K562 (cell line): ENCODE measurements at regions not wholly inside any gene's neighbourhood (a gene's known extent, or its start where the extent isn't known, plus 50 kb on each side); places are given as distances from the start of the nearest gene placed in this dataset.
A peak's percentile ranks its signal among the peaks of the same experiment; 100 is the strongest.

ENCODE experiments used
- ATAC-seq: fragments of 200-7000 bp; cut with Tn5 transposase; 3 replicates; pipeline ENCODE4 v1.9.1; 2020; ENCODE audit warnings: moderate library complexity
- BruUV-seq: library from RNA; stranded (reverse); fragments of 400-500 nt; replicated peaks from 2 replicates; lab custom pipeline; 2021; lab: Mats Ljungman, UMichigan
- CTCF ChIA-PET: fragments of 300-600 bp; formaldehyde crosslinking; extraction: SDS; loops from one replicate; lab custom pipeline; 2021; ENCODE audit warnings: low intra/inter-chr PET ratio; lab: Yijun Ruan, JAX
- POLR2A ChIA-PET: fragments of 300-600, 350-650 bp; sonication (Branson Sonifier 250); formaldehyde crosslinking; extraction: SDS; loops from one replicate; lab custom pipeline; 2021; ENCODE audit warnings: antibody characterized with exemption, inconsistent platforms; lab: Yijun Ruan, JAX
- DNase-seq, 4 experiments: peaks; one replicate each; pipeline versions ENCODE4 v3.0.0 to v3.0.0-alpha.2; 2011 to 2018; ENCODE audit warnings: low spot score in 3 of 4, mixed read lengths in 3 of 4; ENCODE audit errors: extremely low read depth in 1 of 4
- FAIRE-seq: peaks from 2 replicates; lab custom pipeline; 2011; peaks lifted over from hg19 to GRCh38; lab: Jason Lieb, UNC
- H2AFZ ChIP-seq: 2 replicates; pipeline ENCODE4 v1.6.0; 2011; ENCODE audit warnings: low read depth, low read length, control low read depth, inconsistent platforms
- H3K27ac ChIP-seq: fragments of 200-600 bp; 3 replicates; pipeline ENCODE4 v1.8.0; 2011; ENCODE audit warnings: low read depth, mild to moderate bottlenecking, control low read depth, inconsistent platforms, low read length, moderate library complexity, mixed read lengths; ENCODE audit errors: extremely low read depth
- H3K27me3 ChIP-seq, 2 experiments: fragments of 300-600 bp in 1 of 2; 2 replicates in 1 of 2; 3 replicates in 1 of 2; pipeline versions ENCODE4 v1.6.0 to v1.8.0; 2011; ENCODE audit warnings: inconsistent platforms in 2 of 2, low read length in 2 of 2, mild to moderate bottlenecking in 1 of 2, mixed read lengths in 1 of 2, moderate library complexity in 1 of 2; ENCODE audit not compliant: control insufficient read depth in 2 of 2, insufficient read depth in 2 of 2
- H3K36me3 ChIP-seq: fragments of 300-600 bp; 3 replicates; pipeline ENCODE4 v1.8.0; 2011; ENCODE audit warnings: mild to moderate bottlenecking, low read length, inconsistent platforms; ENCODE audit not compliant: control insufficient read depth, insufficient read depth
- H3K4me1 ChIP-seq, 2 experiments: fragments of 200-600 bp in 1 of 2; replicated peaks in 1 of 2; 2 replicates in 1 of 2; 3 replicates in 1 of 2; pipeline versions ENCODE4 v1.5.1 to v1.8.0; 2011; ENCODE audit warnings: inconsistent platforms in 2 of 2, low read length in 2 of 2, mild to moderate bottlenecking in 1 of 2, mixed read lengths in 1 of 2, moderate library complexity in 1 of 2; ENCODE audit not compliant: control insufficient read depth in 2 of 2, insufficient read depth in 2 of 2
- H3K4me2 ChIP-seq: 2 replicates; pipeline ENCODE4 v1.6.1; 2011; ENCODE audit warnings: low read length, control low read depth, inconsistent platforms, mixed read lengths; ENCODE audit not compliant: insufficient read depth
- H3K4me3 ChIP-seq: fragments of 200-600 bp; sonication (generic), shearing (Covaris generic); 2 replicates; pipeline ENCODE4 v1.5.1; 2016; ENCODE audit warnings: control low read depth, inconsistent platforms
- H3K79me2 ChIP-seq: fragments of 200-600 bp; 3 replicates; pipeline ENCODE4 v1.8.0; 2011; ENCODE audit warnings: low read length, inconsistent platforms; ENCODE audit not compliant: control insufficient read depth, insufficient read depth
- H3K9ac ChIP-seq, 2 experiments: 2 replicates each; pipeline versions ENCODE4 v1.6.0 to v1.6.1; 2011; ENCODE audit warnings: low read depth in 2 of 2, low read length in 2 of 2, control low read depth in 1 of 2, inconsistent platforms in 1 of 2, mild to moderate bottlenecking in 1 of 2, mixed read lengths in 1 of 2; ENCODE audit not compliant: insufficient read depth in 1 of 2
- H3K9me1 ChIP-seq: one replicate; pipeline ENCODE4 v1.6.0; 2011; ENCODE audit warnings: inconsistent platforms, mild to moderate bottlenecking, low read length, moderate library complexity; ENCODE audit not compliant: control insufficient read depth, insufficient read depth
- H3K9me3 ChIP-seq: replicated peaks from 2 replicates; pipeline ENCODE4 v1.5.1; 2011; ENCODE audit warnings: low read depth, low read length, inconsistent platforms; ENCODE audit not compliant: control insufficient read depth, insufficient read depth
- H4K20me1 ChIP-seq: replicated peaks from 2 replicates; pipeline ENCODE4 v1.6.1; 2011; ENCODE audit warnings: low read length, inconsistent platforms, mixed read lengths; ENCODE audit not compliant: control insufficient read depth, insufficient read depth
- BMI1 ChIP-seq: fragments of 150-350 bp; IDR thresholded peaks from 2 replicates; pipeline ENCODE4 v1.6.1; 2014; ENCODE audit warnings: low read length
- CEBPB ChIP-seq: fragments of 450-650 bp; IDR thresholded peaks from 2 replicates; pipeline ENCODE4 v1.6.1; 2016; ENCODE audit warnings: missing genetic modification characterization, missing compliant biosample characterization
- DPF2 ChIP-seq: fragments of 450-650 bp; IDR thresholded peaks from 2 replicates; pipeline ENCODE4 v1.6.1; 2016
- EWSR1 ChIP-seq: fragments of 450-650 bp; IDR thresholded peaks from 2 replicates; pipeline ENCODE4 v1.6.1; 2018; ENCODE audit warnings: borderline replicate concordance, mild to moderate bottlenecking, low read depth, moderate library complexity; ENCODE audit not compliant: partially characterized antibody
- FOXA1 ChIP-seq: fragments of 450-650 bp; IDR thresholded peaks from 2 replicates; pipeline ENCODE4 v1.6.1; 2016; ENCODE audit warnings: mild to moderate bottlenecking, borderline replicate concordance
- NR2F6 ChIP-seq: fragments of 450-650 bp; formaldehyde crosslinking; IDR thresholded peaks from 2 replicates; pipeline ENCODE4 v1.4.0; 2020; ENCODE audit warnings: mild to moderate bottlenecking
- WGBS: fragments of 100-300 bp; shearing (Covaris generic); methylation state at CpG from one replicate; pipeline ENCODE4 v1.1.6; 2016; ENCODE audit warnings: low coverage, mixed read lengths; ENCODE audit not compliant: insufficient coverage; ENCODE audit errors: missing lambda C conversion rate; 5-methylcytosine and 5-hydroxymethylcytosine counted together
- in situ Hi-C: fragments of 300-500 bp; cut with MboI; formaldehyde crosslinking; loops from 4 replicates; pipeline ENCODE4 v1.15.0; 2018; ENCODE audit warnings: inconsistent platforms, mixed read lengths
- intact Hi-C: fragments of 100-400 bp; cut with micrococcal nuclease; formaldehyde crosslinking; loops from 2 replicates; pipeline ENCODE4 v1.14.2; 2022
- TF ChIP-seq, protein P1 (sequence below), 3 experiments: fragments of 200-800 bp in 1 of 3; fragments of 250-450 bp in 1 of 3; fragments of 450-650 bp in 1 of 3; sonication (Bioruptor Pico) in 1 of 3; sonication (Bioruptor generic) in 1 of 3; formaldehyde crosslinking in 1 of 3; IDR thresholded peaks; 2 replicates each; pipeline versions ENCODE4 v1.6.1 to v1.8.0; 2016 to 2022; ENCODE audit warnings: mild to moderate bottlenecking in 2 of 3, missing genetic modification characterization in 2 of 3, missing compliant biosample characterization in 1 of 3, moderate library complexity in 1 of 3
- TF ChIP-seq, protein P2 (sequence below), 2 experiments: fragments of 200-800 bp in 1 of 2; sonication (Bioruptor generic) in 1 of 2; sonication (generic) in 1 of 2; formaldehyde crosslinking in 1 of 2; IDR thresholded peaks in 1 of 2; conservative IDR thresholded peaks in 1 of 2; 2 replicates each; pipeline versions ENCODE4 v1.5.0 to v1.6.1; 2016 to 2020; ENCODE audit warnings: missing compliant biosample characterization in 1 of 2, missing genetic modification characterization in 1 of 2, missing genetic modification reagents in 1 of 2
- TF ChIP-seq, protein P3 (sequence below): fragments of 450-650 bp; IDR thresholded peaks from 2 replicates; pipeline ENCODE4 v1.6.1; 2018; ENCODE audit not compliant: partially characterized antibody
- TF ChIP-seq, protein P4 (sequence below): fragments of 450-650 bp; formaldehyde crosslinking; IDR thresholded peaks from 2 replicates; pipeline ENCODE4 v1.4.0; 2022; ENCODE audit warnings: missing genetic modification characterization

DNA sequence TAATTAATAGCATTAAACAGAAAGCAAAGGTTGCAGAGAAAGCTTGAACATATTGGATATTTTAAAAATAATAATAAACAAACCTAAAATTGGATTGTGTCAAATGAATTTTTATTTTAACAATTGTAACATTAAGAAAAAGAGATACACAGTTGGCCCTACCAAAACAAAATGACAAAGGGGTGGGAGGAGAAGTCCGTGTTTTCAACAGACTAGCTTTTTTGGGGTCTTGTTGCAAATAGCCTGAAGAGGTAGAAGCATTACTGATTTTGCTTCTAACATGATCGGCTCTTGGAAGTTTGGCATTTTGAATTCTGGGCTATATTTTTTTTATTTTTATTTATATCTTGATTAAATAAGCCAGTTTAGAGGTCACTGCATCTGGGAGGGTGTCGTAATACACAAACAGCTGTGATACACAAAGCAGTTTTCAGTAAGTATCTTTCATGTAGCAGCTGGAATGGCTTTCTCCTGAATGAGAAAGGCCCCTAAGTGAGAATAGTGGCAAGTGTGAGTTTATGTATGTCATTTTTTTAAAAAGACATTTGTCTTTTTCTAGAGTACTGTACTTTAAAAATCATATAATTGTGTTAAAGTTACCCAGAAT, 85.5 kb upstream of the ZNF217 start:
- Histone ChIP-seq H3K4me2 (no peak overlapping the region), H3K27me3 (no peaks in the 10 kb centered on the region), H3K9ac (peak overlapping the region in 1 of 2 experiments; percentile 66; a peak in 2 of 4 replicates), H3K4me3 (no peak overlapping the region), H3K9me1 (no peaks in the 10 kb centered on the region), H2AFZ (peak overlapping the region; percentile 98), H3K27ac (peak overlapping the region; percentile 82; the same call in 2 of the 3 replicates), H3K79me2 (no peaks in the 10 kb centered on the region), H3K36me3 (no peaks in the 10 kb centered on the region), H3K4me1 (peaks cover 8 to 24% of the 10 kb centered on the region in 2 experiments), H3K9me3 (no peaks in the 10 kb centered on the region), H4K20me1 (no peaks in the 10 kb centered on the region)
- peak; percentile 24; the same call in 2 of the 3 replicates for ATAC-seq
- peak in 1 of 4 experiments; percentile 25 for DNase-seq
- CTCF ChIA-PET: interaction anchor here (0.6 kb wide), 1 partner anchor 22 kb away, joined by 5 read pairs; no protein-coding TSS in a partner anchor
- in situ Hi-C loops: no loop called here
- BruUV-seq: no TSS peak
- FAIRE-seq: no peak
- intact Hi-C loops: loop anchor here (2.0 kb wide), 1 partner anchor 66 kb away; no protein-coding TSS in a partner anchor
- POLR2A ChIA-PET: interaction anchor here (0.8 to 1.3 kb wide), 2 partner anchors 21 to 85 kb away, joined by 3 to 4 read pairs; partner anchors contain the start of gene ZNF217
- WGBS: 15% methylated on average over 3 of the region's 3 CpGs
- TF ChIP-seq, protein P1, sequence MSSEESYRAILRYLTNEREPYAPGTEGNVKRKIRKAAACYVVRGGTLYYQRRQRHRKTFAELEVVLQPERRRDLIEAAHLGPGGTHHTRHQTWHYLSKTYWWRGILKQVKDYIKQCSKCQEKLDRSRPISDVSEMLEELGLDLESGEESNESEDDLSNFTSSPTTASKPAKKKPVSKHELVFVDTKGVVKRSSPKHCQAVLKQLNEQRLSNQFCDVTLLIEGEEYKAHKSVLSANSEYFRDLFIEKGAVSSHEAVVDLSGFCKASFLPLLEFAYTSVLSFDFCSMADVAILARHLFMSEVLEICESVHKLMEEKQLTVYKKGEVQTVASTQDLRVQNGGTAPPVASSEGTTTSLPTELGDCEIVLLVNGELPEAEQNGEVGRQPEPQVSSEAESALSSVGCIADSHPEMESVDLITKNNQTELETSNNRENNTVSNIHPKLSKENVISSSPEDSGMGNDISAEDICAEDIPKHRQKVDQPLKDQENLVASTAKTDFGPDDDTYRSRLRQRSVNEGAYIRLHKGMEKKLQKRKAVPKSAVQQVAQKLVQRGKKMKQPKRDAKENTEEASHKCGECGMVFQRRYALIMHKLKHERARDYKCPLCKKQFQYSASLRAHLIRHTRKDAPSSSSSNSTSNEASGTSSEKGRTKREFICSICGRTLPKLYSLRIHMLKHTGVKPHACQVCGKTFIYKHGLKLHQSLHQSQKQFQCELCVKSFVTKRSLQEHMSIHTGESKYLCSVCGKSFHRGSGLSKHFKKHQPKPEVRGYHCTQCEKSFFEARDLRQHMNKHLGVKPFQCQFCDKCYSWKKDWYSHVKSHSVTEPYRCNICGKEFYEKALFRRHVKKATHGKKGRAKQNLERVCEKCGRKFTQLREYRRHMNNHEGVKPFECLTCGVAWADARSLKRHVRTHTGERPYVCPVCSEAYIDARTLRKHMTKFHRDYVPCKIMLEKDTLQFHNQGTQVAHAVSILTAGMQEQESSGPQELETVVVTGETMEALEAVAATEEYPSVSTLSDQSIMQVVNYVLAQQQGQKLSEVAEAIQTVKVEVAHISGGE (CRISPR knock-in tag; IDR thresholded peaks at IDR 0.05): no peak
- TF ChIP-seq NR2F6 (CRISPR knock-in tag) (no peak), FOXA1 (no peak), DPF2 (0 out of 2 replicates have a peak, but pooled peaks have one; percentile 12), EWSR1 (peak; percentile 61), BMI1 (no peak), CEBPB (tag) (peak; percentile 87)
- TF ChIP-seq, protein P2, sequence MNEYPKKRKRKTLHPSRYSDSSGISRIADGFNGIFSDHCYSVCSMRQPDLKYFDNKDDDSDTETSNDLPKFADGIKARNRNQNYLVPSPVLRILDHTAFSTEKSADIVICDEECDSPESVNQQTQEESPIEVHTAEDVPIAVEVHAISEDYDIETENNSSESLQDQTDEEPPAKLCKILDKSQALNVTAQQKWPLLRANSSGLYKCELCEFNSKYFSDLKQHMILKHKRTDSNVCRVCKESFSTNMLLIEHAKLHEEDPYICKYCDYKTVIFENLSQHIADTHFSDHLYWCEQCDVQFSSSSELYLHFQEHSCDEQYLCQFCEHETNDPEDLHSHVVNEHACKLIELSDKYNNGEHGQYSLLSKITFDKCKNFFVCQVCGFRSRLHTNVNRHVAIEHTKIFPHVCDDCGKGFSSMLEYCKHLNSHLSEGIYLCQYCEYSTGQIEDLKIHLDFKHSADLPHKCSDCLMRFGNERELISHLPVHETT (CRISPR knock-in tag; conservative IDR thresholded peaks at IDR 0.05 in 1 of 2, IDR thresholded peaks at IDR 0.05 in 1 of 2): 0 out of 4 replicates have a peak, but pooled peaks of 1 of the 2 experiments have one; percentile 24
- TF ChIP-seq, protein P3, sequence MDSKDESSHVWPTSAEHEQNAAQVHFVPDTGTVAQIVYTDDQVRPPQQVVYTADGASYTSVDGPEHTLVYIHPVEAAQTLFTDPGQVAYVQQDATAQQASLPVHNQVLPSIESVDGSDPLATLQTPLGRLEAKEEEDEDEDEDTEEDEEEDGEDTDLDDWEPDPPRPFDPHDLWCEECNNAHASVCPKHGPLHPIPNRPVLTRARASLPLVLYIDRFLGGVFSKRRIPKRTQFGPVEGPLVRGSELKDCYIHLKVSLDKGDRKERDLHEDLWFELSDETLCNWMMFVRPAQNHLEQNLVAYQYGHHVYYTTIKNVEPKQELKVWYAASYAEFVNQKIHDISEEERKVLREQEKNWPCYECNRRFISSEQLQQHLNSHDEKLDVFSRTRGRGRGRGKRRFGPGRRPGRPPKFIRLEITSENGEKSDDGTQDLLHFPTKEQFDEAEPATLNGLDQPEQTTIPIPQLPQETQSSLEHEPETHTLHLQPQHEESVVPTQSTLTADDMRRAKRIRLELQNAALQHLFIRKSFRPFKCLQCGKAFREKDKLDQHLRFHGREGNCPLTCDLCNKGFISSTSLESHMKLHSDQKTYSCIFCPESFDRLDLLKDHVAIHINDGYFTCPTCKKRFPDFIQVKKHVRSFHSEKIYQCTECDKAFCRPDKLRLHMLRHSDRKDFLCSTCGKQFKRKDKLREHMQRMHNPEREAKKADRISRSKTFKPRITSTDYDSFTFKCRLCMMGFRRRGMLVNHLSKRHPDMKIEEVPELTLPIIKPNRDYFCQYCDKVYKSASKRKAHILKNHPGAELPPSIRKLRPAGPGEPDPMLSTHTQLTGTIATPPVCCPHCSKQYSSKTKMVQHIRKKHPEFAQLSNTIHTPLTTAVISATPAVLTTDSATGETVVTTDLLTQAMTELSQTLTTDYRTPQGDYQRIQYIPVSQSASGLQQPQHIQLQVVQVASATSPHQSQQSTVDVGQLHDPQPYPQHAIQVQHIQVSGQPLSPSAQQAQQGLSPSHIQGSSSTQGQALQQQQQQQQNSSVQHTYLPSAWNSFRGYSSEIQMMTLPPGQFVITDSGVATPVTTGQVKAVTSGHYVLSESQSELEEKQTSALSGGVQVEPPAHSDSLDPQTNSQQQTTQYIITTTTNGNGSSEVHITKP: peak; percentile 37
- TF ChIP-seq, protein P4, sequence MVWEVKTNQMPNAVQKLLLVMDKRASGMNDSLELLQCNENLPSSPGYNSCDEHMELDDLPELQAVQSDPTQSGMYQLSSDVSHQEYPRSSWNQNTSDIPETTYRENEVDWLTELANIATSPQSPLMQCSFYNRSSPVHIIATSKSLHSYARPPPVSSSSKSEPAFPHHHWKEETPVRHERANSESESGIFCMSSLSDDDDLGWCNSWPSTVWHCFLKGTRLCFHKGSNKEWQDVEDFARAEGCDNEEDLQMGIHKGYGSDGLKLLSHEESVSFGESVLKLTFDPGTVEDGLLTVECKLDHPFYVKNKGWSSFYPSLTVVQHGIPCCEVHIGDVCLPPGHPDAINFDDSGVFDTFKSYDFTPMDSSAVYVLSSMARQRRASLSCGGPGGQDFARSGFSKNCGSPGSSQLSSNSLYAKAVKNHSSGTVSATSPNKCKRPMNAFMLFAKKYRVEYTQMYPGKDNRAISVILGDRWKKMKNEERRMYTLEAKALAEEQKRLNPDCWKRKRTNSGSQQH (CRISPR knock-in tag): no peak
